Common myeloid progenitor, CD34-positive (primary cell): ENCODE measurements at regions not wholly inside any gene's neighbourhood (a gene's known extent, or its start where the extent isn't known, plus 50 kb on each side); places are given as distances from the start of the nearest gene placed in this dataset.
"Not testable (repeated sequence)": the region's sequence is repeated elsewhere in the genome, so short reads cannot be mapped to it uniquely, and the experiment has no call there.

Source experiments
- CTCF ChIA-PET: fragments of 350-600 bp; sonication (Branson Sonifier 250); formaldehyde crosslinking; loops from one replicate; lab custom pipeline; 2021; ENCODE audit warnings: antibody characterized with exemption; lab: Charles Lee
- POLR2A ChIA-PET: fragments of 350-600 bp; sonication (Branson Sonifier 250); formaldehyde crosslinking; loops from one replicate; lab custom pipeline; 2021; ENCODE audit warnings: antibody characterized with exemption; lab: Charles Lee
- DNase-seq, 3 donors: peaks; one replicate each; pipeline versions ENCODE4 v3.0.0 to v3.0.0-alpha.2; 2013
- H3K27ac ChIP-seq, 2 experiments: 1 replicate in 1 of 2; 2 replicates in 1 of 2; pipeline ENCODE4 v1.7.0; 2013; ENCODE audit warnings: inconsistent platforms in 2 of 2, low read length in 2 of 2, mild to moderate bottlenecking in 2 of 2, low read depth in 1 of 2, moderate library complexity in 1 of 2; ENCODE audit not compliant: severe bottlenecking in 2 of 2, insufficient read depth in 1 of 2, poor library complexity in 1 of 2
- H3K27me3 ChIP-seq, 5 experiments: replicated peaks in 2 of 5; 1 replicate in 3 of 5; 2 replicates in 2 of 5; pipeline versions ENCODE4 v1.6.1 to v1.7.0; 2013; ENCODE audit warnings: low read length in 4 of 5, mild to moderate bottlenecking in 2 of 5, moderate library complexity in 2 of 5, inconsistent platforms in 1 of 5; ENCODE audit not compliant: insufficient read depth in 5 of 5, control insufficient read depth in 4 of 5
- H3K36me3 ChIP-seq, 4 experiments: 1 replicate in 2 of 4; 2 replicates in 2 of 4; pipeline versions ENCODE4 v1.6.1 to v1.7.0; 2013; ENCODE audit warnings: low read length in 3 of 4, control low read depth in 1 of 4, mild to moderate bottlenecking in 1 of 4; ENCODE audit not compliant: control insufficient read depth in 4 of 4, insufficient read depth in 4 of 4
- H3K4me1 ChIP-seq, 4 experiments: 1 replicate in 3 of 4; 2 replicates in 1 of 4; pipeline versions ENCODE4 v1.6.1 to v1.7.1; 2013; ENCODE audit warnings: low read length in 3 of 4, mild to moderate bottlenecking in 3 of 4, control low read depth in 1 of 4, inconsistent platforms in 1 of 4, moderate library complexity in 1 of 4; ENCODE audit not compliant: control insufficient read depth in 4 of 4, insufficient read depth in 4 of 4; ENCODE audit errors: control extremely low read depth in 1 of 4
- H3K4me3 ChIP-seq, 7 experiments: 1 replicate in 4 of 7; 2 replicates in 3 of 7; pipeline versions ENCODE4 v1.5.1 to v1.7.0; 2013; ENCODE audit warnings: mild to moderate bottlenecking in 7 of 7, low read length in 6 of 7, moderate library complexity in 6 of 7, inconsistent platforms in 2 of 7, low read depth in 2 of 7, control low read depth in 1 of 7; ENCODE audit not compliant: insufficient read depth in 4 of 7, control insufficient read depth in 1 of 7; ENCODE audit errors: extremely low read depth in 1 of 7
- H3K9me3 ChIP-seq, 5 experiments: 1 replicate in 4 of 5; 2 replicates in 1 of 5; pipeline versions ENCODE4 v1.6.1 to v1.7.1; 2013; ENCODE audit warnings: low read length in 4 of 5, mild to moderate bottlenecking in 2 of 5, inconsistent platforms in 1 of 5, low read depth in 1 of 5, moderate library complexity in 1 of 5; ENCODE audit not compliant: control insufficient read depth in 4 of 5, insufficient read depth in 2 of 5; ENCODE audit errors: control extremely low read depth in 1 of 5
- WGBS: methylation state at CpG from one replicate; pipeline ENCODE4 v1.1.5; 2013; ENCODE audit not compliant: insufficient coverage; 5-methylcytosine and 5-hydroxymethylcytosine counted together

DNA sequence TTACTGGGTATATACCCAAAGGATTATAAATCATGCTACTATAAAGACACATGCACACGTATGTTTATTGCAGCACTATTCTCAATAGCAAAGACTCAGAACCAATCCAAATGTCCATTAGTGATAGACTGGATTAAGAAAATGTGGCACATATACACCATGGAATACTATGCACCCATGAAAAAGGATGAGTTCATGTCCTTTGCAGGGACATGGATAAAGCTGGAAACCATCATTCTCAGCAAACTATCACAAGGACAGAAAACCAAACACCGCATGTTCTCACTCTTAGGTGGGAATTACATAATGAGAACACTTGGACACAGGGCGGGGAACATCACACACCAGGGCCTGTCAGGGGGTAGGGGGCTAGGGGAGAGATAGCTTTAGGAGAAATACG, 186.1 kb upstream of the FTMT start:
- H3K27me3 ChIP-seq, H3K4me3 ChIP-seq, CTCF ChIA-PET, DNase-seq, H3K36me3 ChIP-seq, POLR2A ChIA-PET, H3K27ac ChIP-seq, H3K9me3 ChIP-seq: not testable (repeated sequence)
- no CpG with 5 or more reads among the region's 4 CpGs for WGBS
- H3K4me1 ChIP-seq, result peaks cover 0 to 12% (median 0%) of the 10 kb centered on the region in 4 experiments

DNA sequence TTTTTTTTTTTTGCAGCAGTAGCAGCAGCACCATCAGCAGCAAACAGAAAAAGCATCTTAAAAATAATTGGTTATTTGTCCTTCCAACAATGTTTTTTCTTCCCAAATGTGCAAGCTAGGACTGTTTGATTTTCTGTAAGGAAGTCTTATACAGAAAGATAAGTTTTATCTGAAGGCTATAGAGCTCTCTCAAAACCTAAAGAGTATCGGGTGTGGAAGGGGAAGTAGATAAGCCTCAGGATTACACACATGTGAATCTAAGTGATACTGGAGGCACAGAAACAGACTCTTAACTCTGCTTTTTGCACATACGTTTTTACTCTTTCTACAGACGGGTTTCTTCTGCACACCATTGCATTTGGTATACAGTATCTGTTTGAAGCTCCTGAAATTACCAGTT, 184.4 kb upstream of the FTMT start:
- H3K36me3 ChIP-seq, result no peaks in the 10 kb centered on the region
- H3K9me3 ChIP-seq, result no peaks in the 10 kb centered on the region
- DNase-seq, result peak; percentile 76 to 93 (median 84)
- H3K4me1 ChIP-seq, result peaks cover 0 to 12% (median 0%) of the 10 kb centered on the region in 4 experiments
- no peaks in the 10 kb centered on the region for H3K27me3 ChIP-seq
- no peak overlapping the region for H3K4me3 ChIP-seq
- ChIA-PET CTCF (no interaction called here), POLR2A (interaction anchor here (0.5 kb wide), 1 partner anchor 11 kb away, joined by 3 read pairs; no protein-coding TSS in a partner anchor)
- WGBS, result 0% methylated on average over 1 of the region's 3 CpGs
- H3K27ac ChIP-seq, result no peak overlapping the region

DNA sequence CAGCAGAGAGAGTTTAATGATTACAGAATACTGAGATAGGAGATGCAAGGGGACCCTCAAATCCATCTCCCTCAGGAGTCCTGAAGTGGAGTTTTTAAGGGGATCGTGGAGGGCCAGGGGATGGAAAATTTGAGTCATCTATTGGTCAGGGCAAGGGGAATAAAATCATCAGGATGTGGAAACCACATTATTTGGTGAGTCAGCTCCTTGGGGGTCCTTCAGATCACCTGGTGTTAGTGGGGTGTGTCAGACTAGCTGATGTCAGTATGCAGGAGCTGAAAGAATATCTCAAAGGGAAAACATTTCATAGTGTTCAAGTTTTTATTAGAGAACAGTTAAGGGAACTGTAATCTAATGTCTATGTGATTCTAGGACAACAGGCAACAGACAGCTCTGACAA, 183.0 kb upstream of the FTMT start:
- no peaks in the 10 kb centered on the region for H3K9me3 ChIP-seq
- WGBS, result 0% methylated on average over 1 of the region's 1 CpG
- H3K27ac ChIP-seq, result peak overlapping the region in 1 of 2 experiments; percentile 54
- H3K36me3 ChIP-seq, result no peaks in the 10 kb centered on the region
- ChIA-PET CTCF (no interaction called here), POLR2A (interaction anchor here (0.5 kb wide), 1 partner anchor 45 kb away, joined by 3 read pairs; no protein-coding TSS in a partner anchor)
- DNase-seq, result peak; percentile 73 to 94 (median 89)
- H3K4me1 ChIP-seq, result peaks cover 0 to 12% (median 0%) of the 10 kb centered on the region in 4 experiments
- H3K27me3 ChIP-seq, result no peaks in the 10 kb centered on the region
- peak overlapping the region in 1 of 7 experiments; percentile 25 for H3K4me3 ChIP-seq

DNA sequence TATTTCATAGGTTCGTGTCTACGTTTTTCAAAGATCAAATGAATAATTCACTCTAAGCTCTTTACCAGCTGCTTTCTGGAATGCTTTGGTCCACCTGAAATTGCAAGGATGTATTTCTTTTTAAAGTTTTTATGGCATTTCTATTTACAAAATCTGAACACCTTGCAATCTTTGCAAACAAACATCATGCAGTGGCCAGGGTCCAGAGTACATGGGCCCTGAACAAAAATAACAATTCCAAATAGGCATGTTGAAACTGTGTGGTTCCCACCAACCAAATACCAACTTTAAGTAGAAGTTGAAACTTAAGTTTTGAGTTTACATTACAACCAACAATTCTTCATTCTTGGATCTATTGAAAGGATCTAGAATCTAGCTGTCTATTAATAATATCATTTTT, 180.1 kb upstream of the FTMT start:
- Histone ChIP-seq H3K27ac (no peak overlapping the region), H3K36me3 (no peaks in the 10 kb centered on the region), H3K4me1 (peaks cover 0 to 18% (median 0%) of the 10 kb centered on the region in 4 experiments), H3K4me3 (no peak overlapping the region), H3K27me3 (no peaks in the 10 kb centered on the region), H3K9me3 (no peaks in the 10 kb centered on the region)
- POLR2A ChIA-PET, result no interaction called here
- CTCF ChIA-PET, result no interaction called here
- DNase-seq, result no peak
- WGBS, result 91% methylated on average over 2 of the region's 2 CpGs

GRCh38 chr5:121675924-121676323, 175.8 kb upstream of the FTMT start:
- no peak overlapping the region for H3K4me3 ChIP-seq
- peak in 2 of 3 donors; percentile 37 to 67 for DNase-seq
- ChIA-PET CTCF (interaction anchor here (1.1 kb wide), 1 partner anchor 27 kb away, joined by 3 read pairs; no protein-coding TSS in a partner anchor), POLR2A (no interaction called here)
- peaks cover 0 to 9% (median 0%) of the 10 kb centered on the region in 4 experiments for H3K4me1 ChIP-seq
- H3K36me3 ChIP-seq, result no peaks in the 10 kb centered on the region
- no peaks in the 10 kb centered on the region for H3K27me3 ChIP-seq
- 21% methylated on average over 2 of the region's 2 CpGs for WGBS
- H3K27ac ChIP-seq, result no peak overlapping the region
- H3K9me3 ChIP-seq, result peaks cover 0 to 1% (median 0%) of the 10 kb centered on the region in 5 experiments

DNA sequence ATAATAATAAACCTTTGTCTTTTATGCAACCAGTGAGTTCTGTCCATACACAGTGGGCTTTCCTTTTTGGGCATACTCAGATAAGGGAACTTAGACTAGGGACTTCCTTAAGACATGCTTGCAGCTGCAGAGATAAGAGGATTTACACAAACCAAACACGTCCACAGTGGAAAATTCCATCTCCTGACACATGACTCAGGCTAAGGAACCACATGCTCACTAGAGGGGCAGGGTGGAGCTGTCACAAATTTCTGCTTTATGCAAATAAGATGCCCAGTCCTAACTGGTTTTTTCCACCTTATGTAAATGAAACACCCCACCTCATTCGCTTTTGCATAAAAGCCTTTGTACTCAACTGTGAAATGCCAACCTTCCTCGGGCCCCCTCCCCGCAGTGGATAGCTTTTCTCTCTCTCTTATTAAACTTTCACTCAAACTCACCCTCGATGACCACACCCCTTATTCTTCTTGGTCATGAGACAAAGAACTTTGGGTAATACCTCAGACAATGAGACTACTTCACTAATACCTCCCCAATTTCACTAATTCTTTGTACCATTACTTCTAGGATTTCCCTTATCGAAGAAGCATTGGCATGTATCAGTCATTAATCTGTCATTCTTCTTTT, 170.3 kb upstream of the FTMT start:
- H3K27me3 ChIP-seq, result no peaks in the 10 kb centered on the region
- 85% methylated on average over 6 of the region's 6 CpGs for WGBS
- DNase-seq, result peak; percentile 45 to 84 (median 72)
- ChIA-PET POLR2A (no interaction called here), CTCF (no interaction called here)
- no peak overlapping the region for H3K4me3 ChIP-seq
- no peak overlapping the region for H3K27ac ChIP-seq
- peaks cover 0 to 8% (median 0%) of the 10 kb centered on the region in 5 experiments for H3K9me3 ChIP-seq
- H3K36me3 ChIP-seq, result no peaks in the 10 kb centered on the region
- peaks cover 0 to 11% (median 2%) of the 10 kb centered on the region in 4 experiments for H3K4me1 ChIP-seq

DNA sequence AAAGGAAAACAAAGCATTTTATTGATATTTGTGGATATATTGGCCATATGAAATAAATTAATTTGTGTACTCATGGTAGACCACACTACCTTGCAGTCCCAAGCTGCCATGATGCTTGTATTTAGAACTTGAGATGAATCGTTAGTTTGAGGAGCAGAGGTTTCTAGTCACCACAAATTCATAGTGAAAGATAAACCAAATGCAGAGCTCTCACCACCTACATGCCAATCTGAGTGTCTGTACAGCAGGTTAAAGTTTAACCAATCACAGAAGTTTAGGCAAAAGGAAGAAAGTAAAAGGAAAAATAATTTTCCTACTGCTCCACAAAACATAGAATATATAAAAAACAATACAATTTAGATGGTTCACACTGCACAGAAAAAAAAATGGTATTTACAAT, 163.6 kb upstream of the FTMT start:
- ChIA-PET CTCF (no interaction called here), POLR2A (no interaction called here)
- H3K4me1 ChIP-seq, result peaks cover 0 to 6% (median 2%) of the 10 kb centered on the region in 4 experiments
- 100% methylated on average over 1 of the region's 1 CpG for WGBS
- no peak overlapping the region for H3K4me3 ChIP-seq
- no peaks in the 10 kb centered on the region for H3K27me3 ChIP-seq
- no peak for DNase-seq
- H3K9me3 ChIP-seq, result no peaks in the 10 kb centered on the region
- no peaks in the 10 kb centered on the region for H3K36me3 ChIP-seq
- H3K27ac ChIP-seq, result no peak overlapping the region
